ENCODE measurements at regions not wholly inside any gene's neighbourhood (a gene's known extent, or its start where the extent isn't known, plus 50 kb on each side); places are given as distances from the start of the nearest gene placed in this dataset.
"Not testable (repeated sequence)": the region's sequence is repeated elsewhere in the genome, so short reads cannot be mapped to it uniquely, and the experiment has no call there.

- no peak for DNase-seq (ENCODE audit: low spot score)
Observed at GRCh38 chr4:14115106-14115505, 487.6 kb upstream of the BOD1L1 start.

- no peak for DNase-seq (ENCODE audit: low spot score)
Observed at GRCh38 chr4:14117575-14118238, 490.2 kb upstream of the BOD1L1 start.

GRCh38 chr4:14124816-14125215 is 497.3 kb upstream of the BOD1L1 start:
- no peak for DNase-seq (ENCODE audit: low spot score)

- no peak for DNase-seq (ENCODE audit: low spot score)
Observed at GRCh38 chr4:14125375-14126129, 498.0 kb upstream of the BOD1L1 start.

- DNase-seq (ENCODE audit: low spot score): no peak
Observed at GRCh38 chr4:14130551-14130950, 503.0 kb upstream of the BOD1L1 start.

- no peak for DNase-seq (ENCODE audit: low spot score)
Observed at GRCh38 chr4:14131335-14131734, 503.8 kb upstream of the BOD1L1 start.

- DNase-seq (ENCODE audit: low spot score): no peak
Observed at GRCh38 chr4:14132301-14132700, 504.8 kb upstream of the BOD1L1 start.

- no peak for DNase-seq (ENCODE audit: low spot score)
Observed at GRCh38 chr4:14138106-14138505, 510.6 kb upstream of the BOD1L1 start.

GRCh38 chr4:14143892-14144291 is 516.4 kb upstream of the BOD1L1 start:
- DNase-seq (ENCODE audit: low spot score): no peak

GRCh38 chr4:14149176-14150053 is 521.9 kb upstream of the BOD1L1 start:
- no peak for DNase-seq (ENCODE audit: low spot score)

GRCh38 chr4:14151101-14151500 is 523.6 kb upstream of the BOD1L1 start:
- no peak for DNase-seq (ENCODE audit: low spot score)

- DNase-seq (ENCODE audit: low spot score): no peak
Observed at GRCh38 chr4:14152834-14153519, 525.5 kb upstream of the BOD1L1 start.

- DNase-seq (ENCODE audit: low spot score): no peak
Observed at GRCh38 chr4:14155803-14156202, 528.3 kb upstream of the BOD1L1 start.

- DNase-seq (ENCODE audit: low spot score): no peak
Observed at GRCh38 chr4:14157262-14157661, 529.7 kb upstream of the BOD1L1 start.

GRCh38 chr4:14165222-14165920 is 537.8 kb upstream of the BOD1L1 start:
- no peak for DNase-seq (ENCODE audit: low spot score)

- DNase-seq (ENCODE audit: low spot score): no peak
Observed at GRCh38 chr4:14167876-14168510, 540.5 kb upstream of the BOD1L1 start.

- peak; percentile 60 for DNase-seq (ENCODE audit: low spot score)
Observed at GRCh38 chr4:14168919-14169318, 541.4 kb upstream of the BOD1L1 start.

- DNase-seq (ENCODE audit: low spot score): no peak
Observed at GRCh38 chr4:14169460-14169859, 541.9 kb upstream of the BOD1L1 start.

- DNase-seq (ENCODE audit: low spot score): not testable (repeated sequence)
Observed at GRCh38 chr4:14169940-14170339, 542.4 kb upstream of the BOD1L1 start.

GRCh38 chr4:14176613-14177012 is 549.1 kb upstream of the BOD1L1 start:
- DNase-seq (ENCODE audit: low spot score): no peak

GRCh38 chr4:14177987-14178386 is 550.5 kb upstream of the BOD1L1 start:
- DNase-seq (ENCODE audit: low spot score): no peak
